Motor neuron (in vitro differentiated cells): ENCODE measurements at regions not wholly inside any gene's neighbourhood (a gene's known extent, or its start where the extent isn't known, plus 50 kb on each side); places are given as distances from the start of the nearest gene placed in this dataset.
A peak's percentile ranks its signal among the peaks of the same experiment; 100 is the strongest.

Experiments
- ATAC-seq, 8 experiments: fragments of 200-7000 bp; cut with Tn5 transposase; replicated peaks in 6 of 8; 2 replicates each; pipeline ENCODE4 v1.8.0; 2021; ENCODE audit warnings: mild to moderate bottlenecking in 8 of 8, moderate library complexity in 8 of 8
- H3K27ac ChIP-seq, 2 donors: fragments of 250-450 bp; sonication (Bioruptor Pico); 2 replicates each; pipeline ENCODE4 v1.9.0; 2021; ENCODE audit warnings: antibody characterized with exemption in 2 of 2, mild to moderate bottlenecking in 2 of 2, moderate library complexity in 1 of 2
- H3K4me1 ChIP-seq, 2 donors: fragments of 250-450 bp; sonication (Bioruptor Pico); replicated peaks in 1 of 2; 2 replicates each; pipeline ENCODE4 v1.6.1; 2021; ENCODE audit warnings: antibody characterized with exemption in 2 of 2, mild to moderate bottlenecking in 2 of 2, moderate library complexity in 1 of 2
- H3K4me3 ChIP-seq, 5 donors: fragments of 250-450 bp; sonication (Bioruptor Pico); 2 replicates each; pipeline ENCODE4 v1.9.0; 2021; ENCODE audit warnings: antibody characterized with exemption in 5 of 5, mild to moderate bottlenecking in 5 of 5, moderate library complexity in 4 of 5
- WGBS, 10 experiments: fragments of 450-650 bp; shearing (Covaris generic); methylation state at CpG; one replicate each; pipeline ENCODE4 v1.0.0; 2022; 5-methylcytosine and 5-hydroxymethylcytosine counted together
- in situ Hi-C, 9 experiments: fragments of 400-800 bp; cut with MboI; loops; one replicate each; pipeline ENCODE4 v1.15.0; 2021; ENCODE audit warnings: low sequenced_read_pairs in 9 of 9, low pct_unique_long_range_greater_than_20kb in 2 of 9; ENCODE audit not compliant: unreplicated experiment in 9 of 9

- ATAC-seq: peak in 1 of 8 experiments; percentile 63
- H3K4me3 ChIP-seq: no peak overlapping the region
- in situ Hi-C loops: no loop called here
- H3K4me1 ChIP-seq: peaks cover 2 to 3% of the 10 kb centered on the region in 2 donors
- H3K27ac ChIP-seq: no peak overlapping the region
Observed at GRCh38 chr1:82598337-82598736, 797.6 kb downstream of the ADGRL2 start.

GRCh38 chr1:82597649-82598048, 796.9 kb downstream of the ADGRL2 start:
- in situ Hi-C loops: no loop called here

GRCh38 chr1:82597141-82597540, 796.4 kb downstream of the ADGRL2 start:
- 81 to 100% (median 93%) methylated on average over 1 of the region's 1 CpG; no CpG with 5 or more reads in 1 of the 10 experiments for WGBS, 10 experiments
- no peak for ATAC-seq
- H3K4me1 ChIP-seq: peaks cover 2 to 3% of the 10 kb centered on the region in 2 donors
- no peak overlapping the region for H3K27ac ChIP-seq
- H3K4me3 ChIP-seq: no peak overlapping the region
- in situ Hi-C loops: no loop called here

More at GRCh38 chr1:82597649-82598048, 796.9 kb downstream of the ADGRL2 start:
- WGBS, 10 experiments: 4 to 82% (median 70%) methylated on average over 1 to 3 of the region's 3 CpGs; no CpG with 5 or more reads in 2 of the 10 experiments
- no peak overlapping the region for H3K27ac ChIP-seq
- peaks cover 2 to 3% of the 10 kb centered on the region in 2 donors for H3K4me1 ChIP-seq
- no peak overlapping the region for H3K4me3 ChIP-seq
- peak in 1 of 8 experiments; percentile 13 for ATAC-seq

GRCh38 chr1:82593561-82593960, 792.8 kb downstream of the ADGRL2 start:
- in situ Hi-C loops: no loop called here
- H3K4me3 ChIP-seq: no peak overlapping the region
- peaks cover 2 to 3% of the 10 kb centered on the region in 2 donors for H3K4me1 ChIP-seq
- ATAC-seq: no peak
- WGBS, 10 experiments: 0 to 100% (median 85%) methylated on average over 1 to 2 of the region's 2 CpGs
- H3K27ac ChIP-seq: no peak overlapping the region

GRCh38 chr1:82589588-82589987, 788.9 kb downstream of the ADGRL2 start:
- ATAC-seq: no peak
- in situ Hi-C loops: no loop called here
- WGBS, 10 experiments: 33 to 99% (median 93%) methylated on average over 1 to 5 of the region's 5 CpGs
- H3K27ac ChIP-seq: no peak overlapping the region
- no peak overlapping the region for H3K4me3 ChIP-seq
- H3K4me1 ChIP-seq: no peaks in the 10 kb centered on the region

- in situ Hi-C loops: no loop called here
- Histone ChIP-seq H3K4me3 (no peak overlapping the region), H3K4me1 (no peaks in the 10 kb centered on the region), H3K27ac (no peak overlapping the region)
- no peak for ATAC-seq
- WGBS, 10 experiments: 0 to 100% (median 61%) methylated on average over 1 of the region's 1 CpG; no CpG with 5 or more reads in 2 of the 10 experiments
Observed at GRCh38 chr1:82587371-82587770, 786.6 kb downstream of the ADGRL2 start.

GRCh38 chr1:82586473-82586872, 785.7 kb downstream of the ADGRL2 start:
- no peak overlapping the region for H3K27ac ChIP-seq
- H3K4me3 ChIP-seq: no peak overlapping the region
- no peak for ATAC-seq
- in situ Hi-C loops: no loop called here
- H3K4me1 ChIP-seq: no peaks in the 10 kb centered on the region

- H3K4me1 ChIP-seq: no peaks in the 10 kb centered on the region
- no peak overlapping the region for H3K27ac ChIP-seq
- ATAC-seq: no peak
- WGBS, 10 experiments: 20 to 57% (median 40%) methylated on average over 2 to 3 of the region's 3 CpGs; no CpG with 5 or more reads in 2 of the 10 experiments
- in situ Hi-C loops: no loop called here
- no peak overlapping the region for H3K4me3 ChIP-seq
Observed at GRCh38 chr1:82582347-82582746, 781.6 kb downstream of the ADGRL2 start.

GRCh38 chr1:82578086-82578726, 777.5 kb downstream of the ADGRL2 start:
- H3K4me1 ChIP-seq: no peaks in the 10 kb centered on the region
- no peak for ATAC-seq
- H3K4me3 ChIP-seq: no peak overlapping the region
- no peak overlapping the region for H3K27ac ChIP-seq
- WGBS, 10 experiments: 11 to 84% (median 58%) methylated on average over 2 to 3 of the region's 3 CpGs; no CpG with 5 or more reads in 1 of the 10 experiments
- in situ Hi-C loops: no loop called here

GRCh38 chr1:82567348-82567747, 766.6 kb downstream of the ADGRL2 start:
- Histone ChIP-seq H3K4me3 (no peak overlapping the region), H3K4me1 (peaks cover 0 to 3% of the 10 kb centered on the region in 2 donors), H3K27ac (no peak overlapping the region)
- in situ Hi-C loops: no loop called here
- WGBS, 10 experiments: 26 to 100% (median 74%) methylated on average over 2 to 3 of the region's 3 CpGs
- ATAC-seq: no peak

- no peak overlapping the region for H3K4me3 ChIP-seq
- no peak overlapping the region for H3K27ac ChIP-seq
- peak in 6 of 8 experiments; percentile 27 to 83 (median 76) for ATAC-seq
- H3K4me1 ChIP-seq: peaks cover 0 to 3% of the 10 kb centered on the region in 2 donors
- in situ Hi-C loops: no loop called here
- WGBS, 10 experiments: 8 to 84% (median 57%) methylated on average over 3 to 6 of the region's 6 CpGs
Observed at GRCh38 chr1:82565546-82565945, 764.8 kb downstream of the ADGRL2 start.

- in situ Hi-C loops: no loop called here
- peak in 6 of 8 experiments; percentile 40 to 82 (median 66) for ATAC-seq
- 0 to 93% (median 60%) methylated on average over 1 to 3 of the region's 3 CpGs for WGBS, 10 experiments
- peaks cover 0 to 3% of the 10 kb centered on the region in 2 donors for H3K4me1 ChIP-seq
- no peak overlapping the region for H3K4me3 ChIP-seq
- no peak overlapping the region for H3K27ac ChIP-seq
Observed at GRCh38 chr1:82565146-82565545, 764.4 kb downstream of the ADGRL2 start.

GRCh38 chr1:82564333-82564732, 763.6 kb downstream of the ADGRL2 start:
- in situ Hi-C loops: no loop called here
- peaks cover 0 to 3% of the 10 kb centered on the region in 2 donors for H3K4me1 ChIP-seq
- 0 to 100% (median 88%) methylated on average over 1 to 2 of the region's 2 CpGs for WGBS, 10 experiments

GRCh38 chr1:82562448-82562847, 761.7 kb downstream of the ADGRL2 start:
- Histone ChIP-seq H3K4me3 (no peak overlapping the region), H3K27ac (no peak overlapping the region), H3K4me1 (peaks cover 0 to 3% of the 10 kb centered on the region in 2 donors)
- no peak for ATAC-seq
- in situ Hi-C loops: no loop called here
- 42 to 100% (median 79%) methylated on average over 1 to 2 of the region's 2 CpGs for WGBS, 10 experiments

More at GRCh38 chr1:82564333-82564732, 763.6 kb downstream of the ADGRL2 start:
- no peak overlapping the region for H3K27ac ChIP-seq
- H3K4me3 ChIP-seq: no peak overlapping the region
- ATAC-seq: no peak
